Breast epithelium (tissue), 4 donors: ENCODE measurements at regions not wholly inside any gene's neighbourhood (a gene's known extent, or its start where the extent isn't known, plus 50 kb on each side); places are given as distances from the start of the nearest gene placed in this dataset.

Experiments used
- DNase-seq, 2 donors: peaks; one replicate each; pipeline ENCODE4 v3.0.0-alpha.2; 2019; ENCODE audit warnings: low spot score in 2 of 2
- H3K27ac ChIP-seq, 2 donors: fragments of 200-600 bp; sonication (generic) in 1 of 2; one replicate each; pipeline ENCODE4 v1.5.1; 2016 to 2019; ENCODE audit warnings: mild to moderate bottlenecking in 1 of 2
- H3K27me3 ChIP-seq, 2 donors: fragments of 200-600 bp; sonication (generic) in 1 of 2; one replicate each; pipeline versions ENCODE4 v1.5.1 to v1.6.0; 2017 to 2019; ENCODE audit warnings: control low read depth in 1 of 2, mild to moderate bottlenecking in 1 of 2
- H3K36me3 ChIP-seq: fragments of 200-600 bp; one replicate; pipeline ENCODE4 v1.5.1; 2019
- H3K4me1 ChIP-seq, 2 donors: fragments of 200-600 bp; sonication (generic); one replicate each; pipeline ENCODE4 v1.5.1; 2016 to 2019; ENCODE audit warnings: control low read depth in 1 of 2
- H3K4me3 ChIP-seq, 3 donors: fragments of 200-600 bp; sonication (generic); 1 replicate in 2 of 3; 2 replicates in 1 of 3; pipeline ENCODE4 v1.5.1; 2016 to 2019; ENCODE audit warnings: mild to moderate bottlenecking in 3 of 3, moderate library complexity in 2 of 3
- H3K9me3 ChIP-seq, 2 donors: fragments of 200-600 bp; sonication (generic) in 1 of 2; one replicate each; pipeline ENCODE4 v1.5.1; 2016 to 2019; ENCODE audit warnings: control low read depth in 1 of 2
- POLR2A ChIP-seq: fragments of 450-650 bp; IDR thresholded peaks from one replicate; pipeline ENCODE4 v1.6.1; 2016; ENCODE audit warnings: antibody characterized with exemption, mild to moderate bottlenecking, moderate library complexity
- POLR2AphosphoS5 ChIP-seq, 3 donors: sonication (generic); formaldehyde crosslinking; IDR thresholded peaks; one replicate each; pipeline ENCODE4 v1.6.1; 2017; ENCODE audit warnings: antibody characterized with exemption in 3 of 3
- intact Hi-C: fragments of 100-400 bp; cut with DNase I; formaldehyde crosslinking; loops from one replicate; pipeline ENCODE4 v1.15.1; 2023; ENCODE audit warnings: low total_unique reads
- TF ChIP-seq, protein P1 (sequence below), 3 donors: fragments of 450-650 bp; IDR thresholded peaks; one replicate each; pipeline ENCODE4 v1.5.1; 2016 to 2017; ENCODE audit warnings: antibody characterized with exemption in 3 of 3, mild to moderate bottlenecking in 3 of 3, moderate library complexity in 3 of 3

DNA sequence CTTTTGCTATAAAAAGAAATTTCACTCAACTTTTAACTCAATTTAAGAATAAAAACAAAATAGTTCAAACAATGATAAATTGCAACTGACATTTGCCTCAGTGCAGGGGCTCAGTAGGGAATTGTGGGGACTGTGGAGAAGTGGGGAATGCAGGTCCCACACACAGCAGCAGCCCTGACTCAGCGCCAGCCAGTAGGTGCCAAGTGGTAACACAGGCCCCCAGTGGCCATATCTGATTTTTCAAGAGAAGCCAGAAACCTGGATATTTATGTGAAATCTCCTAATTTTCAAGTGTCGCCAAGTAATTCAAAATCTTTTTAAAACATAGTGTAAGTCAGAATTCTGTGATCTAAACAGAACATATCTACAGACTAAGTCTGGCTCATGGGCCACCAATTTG is 186.3 kb downstream of the EN1 start:
- no peak for DNase-seq
- Histone ChIP-seq H3K27ac (no peak overlapping the region), H3K36me3 (no peaks in the 10 kb centered on the region), H3K9me3 (no peaks in the 10 kb centered on the region), H3K4me1 (no peaks in the 10 kb centered on the region), H3K4me3 (no peak overlapping the region), H3K27me3 (no peaks in the 10 kb centered on the region)
- intact Hi-C loops: no loop called here
- TF ChIP-seq POLR2A (no peak), POLR2AphosphoS5 (IDR thresholded peaks at IDR 0.05) (no peak)
- TF ChIP-seq, protein P1, sequence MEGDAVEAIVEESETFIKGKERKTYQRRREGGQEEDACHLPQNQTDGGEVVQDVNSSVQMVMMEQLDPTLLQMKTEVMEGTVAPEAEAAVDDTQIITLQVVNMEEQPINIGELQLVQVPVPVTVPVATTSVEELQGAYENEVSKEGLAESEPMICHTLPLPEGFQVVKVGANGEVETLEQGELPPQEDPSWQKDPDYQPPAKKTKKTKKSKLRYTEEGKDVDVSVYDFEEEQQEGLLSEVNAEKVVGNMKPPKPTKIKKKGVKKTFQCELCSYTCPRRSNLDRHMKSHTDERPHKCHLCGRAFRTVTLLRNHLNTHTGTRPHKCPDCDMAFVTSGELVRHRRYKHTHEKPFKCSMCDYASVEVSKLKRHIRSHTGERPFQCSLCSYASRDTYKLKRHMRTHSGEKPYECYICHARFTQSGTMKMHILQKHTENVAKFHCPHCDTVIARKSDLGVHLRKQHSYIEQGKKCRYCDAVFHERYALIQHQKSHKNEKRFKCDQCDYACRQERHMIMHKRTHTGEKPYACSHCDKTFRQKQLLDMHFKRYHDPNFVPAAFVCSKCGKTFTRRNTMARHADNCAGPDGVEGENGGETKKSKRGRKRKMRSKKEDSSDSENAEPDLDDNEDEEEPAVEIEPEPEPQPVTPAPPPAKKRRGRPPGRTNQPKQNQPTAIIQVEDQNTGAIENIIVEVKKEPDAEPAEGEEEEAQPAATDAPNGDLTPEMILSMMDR (IDR thresholded peaks at IDR 0.05): no peak

- Histone ChIP-seq H3K9me3 (no peaks in the 10 kb centered on the region), H3K27ac (no peak overlapping the region), H3K27me3 (no peaks in the 10 kb centered on the region), H3K4me1 (no peaks in the 10 kb centered on the region), H3K36me3 (no peaks in the 10 kb centered on the region), H3K4me3 (no peak overlapping the region)
- DNase-seq: no peak
- TF ChIP-seq POLR2AphosphoS5 (IDR thresholded peaks at IDR 0.05) (no peak), POLR2A (no peak)
- TF ChIP-seq, protein P1 (IDR thresholded peaks at IDR 0.05): no peak
- intact Hi-C loops: no loop called here
Measured at GRCh38 chr2:118658596-118659198, 188.8 kb downstream of the EN1 start.

DNA sequence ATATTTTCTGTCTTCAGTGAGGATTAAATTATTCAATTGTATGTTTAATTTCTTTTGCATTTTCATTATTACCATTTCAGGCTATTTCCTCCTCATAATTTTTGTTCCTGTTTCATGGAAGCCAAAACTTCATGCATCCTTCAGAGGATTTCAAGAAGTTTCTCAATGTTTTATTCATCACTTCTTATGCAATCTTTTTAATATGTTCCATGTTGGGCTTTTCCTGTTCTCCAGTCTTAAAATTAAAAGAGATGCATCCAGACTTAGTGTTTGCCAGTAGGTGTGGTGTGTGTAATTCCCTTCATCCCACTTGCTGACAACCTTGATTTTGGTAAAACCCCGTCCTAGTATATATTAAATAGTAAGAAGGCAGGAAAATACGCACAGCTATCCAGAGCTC is 190.0 kb downstream of the EN1 start:
- no peaks in the 10 kb centered on the region for H3K36me3 ChIP-seq
- intact Hi-C loops: no loop called here
- TF ChIP-seq POLR2AphosphoS5 (IDR thresholded peaks at IDR 0.05): no peak
- no peak overlapping the region for H3K27ac ChIP-seq
- no peak overlapping the region for H3K4me3 ChIP-seq
- no peaks in the 10 kb centered on the region for H3K27me3 ChIP-seq
- H3K4me1 ChIP-seq: no peaks in the 10 kb centered on the region
- no peaks in the 10 kb centered on the region for H3K9me3 ChIP-seq
- no peak for DNase-seq

- Histone ChIP-seq H3K9me3 (peaks cover 0 to 3% of the 10 kb centered on the region in 2 donors), H3K27ac (no peak overlapping the region), H3K36me3 (no peaks in the 10 kb centered on the region), H3K4me1 (no peaks in the 10 kb centered on the region), H3K27me3 (no peaks in the 10 kb centered on the region), H3K4me3 (no peak overlapping the region)
- TF ChIP-seq POLR2AphosphoS5 (IDR thresholded peaks at IDR 0.05) (no peak), POLR2A (no peak)
- TF ChIP-seq, protein P1 (IDR thresholded peaks at IDR 0.05): no peak
- intact Hi-C loops: loop anchor here (2.0 kb wide), 1 partner anchor 40 kb away; no protein-coding TSS in a partner anchor
- DNase-seq: no peak
Measured at GRCh38 chr2:118654945-118655344, 192.5 kb downstream of the EN1 start.

- peaks cover 0 to 3% of the 10 kb centered on the region in 2 donors for H3K9me3 ChIP-seq
- no peaks in the 10 kb centered on the region for H3K36me3 ChIP-seq
- no peaks in the 10 kb centered on the region for H3K4me1 ChIP-seq
- DNase-seq: no peak
- H3K4me3 ChIP-seq: no peak overlapping the region
- TF ChIP-seq POLR2A (no peak), POLR2AphosphoS5 (IDR thresholded peaks at IDR 0.05) (no peak)
- TF ChIP-seq, protein P1 (IDR thresholded peaks at IDR 0.05): no peak
- no peak overlapping the region for H3K27ac ChIP-seq
- H3K27me3 ChIP-seq: peaks cover 0 to 4% of the 10 kb centered on the region in 2 donors
- intact Hi-C loops: no loop called here
Measured at GRCh38 chr2:118650327-118650726, 197.1 kb downstream of the EN1 start.

GRCh38 chr2:118645876-118646275 is 201.6 kb downstream of the EN1 start:
- Histone ChIP-seq H3K9me3 (no peaks in the 10 kb centered on the region), H3K4me1 (no peaks in the 10 kb centered on the region), H3K27ac (no peak overlapping the region), H3K4me3 (no peak overlapping the region), H3K36me3 (no peaks in the 10 kb centered on the region), H3K27me3 (peaks cover 0 to 4% of the 10 kb centered on the region in 2 donors)
- intact Hi-C loops: no loop called here
- DNase-seq: no peak
- TF ChIP-seq POLR2AphosphoS5 (IDR thresholded peaks at IDR 0.05): no peak
- TF ChIP-seq, protein P1 (IDR thresholded peaks at IDR 0.05): no peak
